ENCODE measurements at regions not wholly inside any gene's neighbourhood (a gene's known extent, or its start where the extent isn't known, plus 50 kb on each side); places are given as distances from the start of the nearest gene placed in this dataset.

DNA sequence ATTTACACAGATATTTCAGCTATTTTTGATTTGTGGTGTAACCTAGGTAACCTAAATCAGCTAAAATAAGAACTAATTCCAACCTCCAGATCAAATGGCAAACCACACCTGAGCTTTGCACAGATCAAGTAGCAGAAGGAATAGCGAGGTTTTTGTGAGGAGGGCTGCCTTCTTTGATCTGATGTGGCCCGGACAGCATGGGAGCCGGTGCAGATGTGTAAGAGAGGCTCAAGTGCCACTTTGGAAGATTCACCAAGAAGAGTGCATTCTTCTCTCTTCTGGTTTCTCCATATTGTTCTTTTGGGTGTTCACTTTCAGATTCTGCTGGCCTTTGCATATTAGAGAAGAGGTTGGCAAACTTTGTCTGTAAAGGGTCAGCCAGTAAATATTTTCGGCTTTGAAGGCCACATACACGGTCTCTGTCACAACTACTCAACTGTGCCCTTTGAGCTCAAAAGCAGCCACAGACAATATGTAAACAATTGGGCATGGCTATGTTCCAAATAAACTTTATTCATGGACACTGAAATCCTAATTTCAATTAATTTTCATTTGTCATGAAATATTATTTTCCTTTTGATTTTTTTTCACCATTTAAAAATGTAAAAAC is 78.9 kb upstream of the FAM9C start:
- H3K4me3 ChIP-seq (ENCODE audit: low read length) = no peak overlapping the region
- no peak overlapping the region for H3K56ac ChIP-seq (ENCODE audit: low read length)
- H2BK15ac ChIP-seq (replicated peaks; ENCODE audit: low read depth) = no peak overlapping the region
- H4K5ac ChIP-seq (ENCODE audit: low read length) = no peak overlapping the region
- no CpG with 5 or more reads among the region's 5 CpGs for WGBS (ENCODE audit: extremely low coverage, insufficient coverage, low lambda C conversion rate)
- no peak overlapping the region for H2BK120ac ChIP-seq (ENCODE audit: low read depth, low read length)
- no peak overlapping the region for H3K9ac ChIP-seq (ENCODE audit: low read length)
- H3K79me2 ChIP-seq (ENCODE audit: control insufficient read depth, insufficient read depth, low read length) = no peaks in the 10 kb centered on the region
- H3K79me1 ChIP-seq (ENCODE audit: low read length) = no peaks in the 10 kb centered on the region
- H3K4ac ChIP-seq (ENCODE audit: low read depth, low read length) = no peak overlapping the region
- no peak overlapping the region for H3K18ac ChIP-seq (ENCODE audit: low read length)
- no peaks in the 10 kb centered on the region for H3K27me3 ChIP-seq (ENCODE audit: insufficient read depth, low read length, poor library complexity)
- no peak overlapping the region for H2AK5ac ChIP-seq (ENCODE audit: low read length)
- no peaks in the 10 kb centered on the region for H3K4me1 ChIP-seq (ENCODE audit: control insufficient read depth, low read depth, low read length)
- no peak for DNase-seq
- H3K23ac ChIP-seq (ENCODE audit: low read length) = no peak overlapping the region
- no peak overlapping the region for H3K27ac ChIP-seq (ENCODE audit: low read depth, low read length)
- no peak overlapping the region for H4K8ac ChIP-seq (ENCODE audit: low read depth, low read length)
- no peak overlapping the region for H2BK5ac ChIP-seq (ENCODE audit: low read length)
- H3K4me2 ChIP-seq (ENCODE audit: low read length) = no peak overlapping the region
- H3K36me3 ChIP-seq (ENCODE audit: control insufficient read depth, insufficient read depth, low read length) = no peaks in the 10 kb centered on the region

DNA sequence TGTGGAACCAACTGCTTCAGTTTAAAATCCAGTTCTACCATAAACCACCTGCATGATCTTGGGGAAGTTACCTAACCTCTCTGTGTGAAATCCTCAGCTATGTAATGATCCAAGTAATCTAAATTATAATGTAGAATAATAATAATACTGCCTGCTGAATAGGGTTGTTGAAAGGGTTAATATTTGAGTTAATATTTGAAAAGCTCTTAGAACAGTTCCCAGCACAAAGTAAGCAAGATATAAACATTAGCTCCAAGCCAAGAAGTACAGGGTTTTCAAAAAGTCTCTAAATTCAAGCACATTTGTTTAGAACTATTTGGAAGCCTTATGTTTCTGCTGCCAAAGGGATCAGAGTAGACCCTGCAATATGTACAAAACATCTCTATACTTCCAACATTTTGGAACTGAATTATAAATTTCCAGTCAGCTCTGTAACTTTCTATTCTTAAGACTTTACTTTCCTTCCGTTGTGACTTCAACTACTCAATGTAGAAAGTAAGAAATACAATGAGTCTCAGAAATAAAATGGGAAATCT is 76.7 kb upstream of the FAM9C start:
- H3K4me1 ChIP-seq (ENCODE audit: control insufficient read depth, low read depth, low read length) = no peaks in the 10 kb centered on the region
- no peaks in the 10 kb centered on the region for H3K27me3 ChIP-seq (ENCODE audit: insufficient read depth, low read length, poor library complexity)
- H2BK5ac ChIP-seq (ENCODE audit: low read length) = no peak overlapping the region
- no peak overlapping the region for H4K8ac ChIP-seq (ENCODE audit: low read depth, low read length)
- no peaks in the 10 kb centered on the region for H3K79me2 ChIP-seq (ENCODE audit: control insufficient read depth, insufficient read depth, low read length)
- H3K36me3 ChIP-seq (ENCODE audit: control insufficient read depth, insufficient read depth, low read length) = no peaks in the 10 kb centered on the region
- H2BK120ac ChIP-seq (ENCODE audit: low read depth, low read length) = no peak overlapping the region
- H3K4ac ChIP-seq (ENCODE audit: low read depth, low read length) = no peak overlapping the region
- no peak overlapping the region for H3K9ac ChIP-seq (ENCODE audit: low read length)
- H3K4me3 ChIP-seq (ENCODE audit: low read length) = no peak overlapping the region
- H3K79me1 ChIP-seq (ENCODE audit: low read length) = no peaks in the 10 kb centered on the region
- H3K18ac ChIP-seq (ENCODE audit: low read length) = no peak overlapping the region
- no peak overlapping the region for H4K5ac ChIP-seq (ENCODE audit: low read length)
- no peak overlapping the region for H3K56ac ChIP-seq (ENCODE audit: low read length)
- WGBS (ENCODE audit: extremely low coverage, insufficient coverage, low lambda C conversion rate) = no CpG with 5 or more reads among the region's 1 CpG
- H2BK15ac ChIP-seq (replicated peaks; ENCODE audit: low read depth) = no peak overlapping the region
- no peak overlapping the region for H3K4me2 ChIP-seq (ENCODE audit: low read length)
- no peak for DNase-seq
- no peak overlapping the region for H3K23ac ChIP-seq (ENCODE audit: low read length)
- H2AK5ac ChIP-seq (ENCODE audit: low read length) = no peak overlapping the region
- no peak overlapping the region for H3K27ac ChIP-seq (ENCODE audit: low read depth, low read length)

DNA sequence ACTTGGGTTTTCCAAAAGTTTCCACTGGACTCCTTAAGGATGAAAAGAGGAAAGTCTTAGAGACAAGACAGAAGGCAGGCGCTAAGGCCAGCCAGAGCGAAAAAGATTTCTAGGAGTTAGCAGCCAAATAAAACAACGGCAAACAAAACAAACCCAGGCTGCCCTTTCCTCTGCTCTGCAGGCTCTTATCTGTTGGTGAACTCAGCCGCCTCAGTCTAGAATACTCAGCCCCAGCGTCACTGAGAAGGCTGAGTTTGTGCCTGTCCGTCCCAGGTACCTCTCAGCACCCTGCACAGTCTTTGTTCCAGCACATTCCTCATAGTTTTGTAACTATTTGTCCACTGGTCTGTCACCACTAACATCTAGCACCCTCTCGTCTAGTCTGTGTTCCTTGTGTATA is 75.6 kb upstream of the FAM9C start:
- no peak overlapping the region for H2AK5ac ChIP-seq (ENCODE audit: low read length)
- no peak overlapping the region for H3K27ac ChIP-seq (ENCODE audit: low read depth, low read length)
- H3K36me3 ChIP-seq (ENCODE audit: control insufficient read depth, insufficient read depth, low read length) = no peaks in the 10 kb centered on the region
- no peak overlapping the region for H3K18ac ChIP-seq (ENCODE audit: low read length)
- no peak overlapping the region for H3K23ac ChIP-seq (ENCODE audit: low read length)
- no peak overlapping the region for H3K4me2 ChIP-seq (ENCODE audit: low read length)
- no peak overlapping the region for H2BK120ac ChIP-seq (ENCODE audit: low read depth, low read length)
- H3K4ac ChIP-seq (ENCODE audit: low read depth, low read length) = no peak overlapping the region
- H3K79me1 ChIP-seq (ENCODE audit: low read length) = no peaks in the 10 kb centered on the region
- H3K4me3 ChIP-seq (ENCODE audit: low read length) = no peak overlapping the region
- H3K79me2 ChIP-seq (ENCODE audit: control insufficient read depth, insufficient read depth, low read length) = no peaks in the 10 kb centered on the region
- H3K56ac ChIP-seq (ENCODE audit: low read length) = no peak overlapping the region
- no CpG with 5 or more reads among the region's 7 CpGs for WGBS (ENCODE audit: extremely low coverage, insufficient coverage, low lambda C conversion rate)
- H3K27me3 ChIP-seq (ENCODE audit: insufficient read depth, low read length, poor library complexity) = no peaks in the 10 kb centered on the region
- H2BK15ac ChIP-seq (replicated peaks; ENCODE audit: low read depth) = no peak overlapping the region
- no peak overlapping the region for H4K5ac ChIP-seq (ENCODE audit: low read length)
- no peak for DNase-seq
- H2BK5ac ChIP-seq (ENCODE audit: low read length) = no peak overlapping the region
- no peak overlapping the region for H3K9ac ChIP-seq (ENCODE audit: low read length)
- no peaks in the 10 kb centered on the region for H3K4me1 ChIP-seq (ENCODE audit: control insufficient read depth, low read depth, low read length)
- H4K8ac ChIP-seq (ENCODE audit: low read depth, low read length) = no peak overlapping the region

DNA sequence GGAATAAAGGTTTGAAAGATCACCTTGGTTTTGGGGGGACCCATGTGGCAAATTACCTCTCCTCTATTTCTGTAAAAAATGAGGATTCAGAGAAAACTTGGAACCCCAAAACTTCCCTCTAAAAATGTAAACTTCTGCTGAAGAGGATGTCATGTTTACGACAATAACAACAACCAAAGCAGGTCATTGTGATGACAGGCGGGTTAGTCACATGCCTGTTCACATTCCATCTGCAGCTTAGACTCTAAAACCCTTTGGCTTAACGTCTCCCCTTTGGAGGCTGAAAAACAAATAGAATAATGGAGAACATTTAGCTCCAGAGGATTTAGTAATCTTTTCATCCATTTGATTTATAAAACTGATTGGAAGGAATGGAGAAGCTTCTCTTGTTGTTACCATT is 75.0 kb upstream of the FAM9C start:
- Histone ChIP-seq H3K4me2 (ENCODE audit: low read length) (no peak overlapping the region), H2AK5ac (ENCODE audit: low read length) (no peak overlapping the region), H3K4ac (ENCODE audit: low read depth, low read length) (no peak overlapping the region), H4K8ac (ENCODE audit: low read depth, low read length) (no peak overlapping the region), H3K36me3 (ENCODE audit: control insufficient read depth, insufficient read depth, low read length) (no peaks in the 10 kb centered on the region), H3K18ac (ENCODE audit: low read length) (no peak overlapping the region), H2BK15ac (replicated peaks; ENCODE audit: low read depth) (no peak overlapping the region), H3K79me2 (ENCODE audit: control insufficient read depth, insufficient read depth, low read length) (no peaks in the 10 kb centered on the region), H3K27me3 (ENCODE audit: insufficient read depth, low read length, poor library complexity) (no peaks in the 10 kb centered on the region), H3K4me1 (ENCODE audit: control insufficient read depth, low read depth, low read length) (no peaks in the 10 kb centered on the region), H3K4me3 (ENCODE audit: low read length) (no peak overlapping the region), H4K5ac (ENCODE audit: low read length) (no peak overlapping the region), H2BK5ac (ENCODE audit: low read length) (no peak overlapping the region), H3K79me1 (ENCODE audit: low read length) (no peaks in the 10 kb centered on the region), H2BK120ac (ENCODE audit: low read depth, low read length) (no peak overlapping the region), H3K23ac (ENCODE audit: low read length) (no peak overlapping the region), H3K56ac (ENCODE audit: low read length) (no peak overlapping the region), H3K9ac (ENCODE audit: low read length) (no peak overlapping the region), H3K27ac (ENCODE audit: low read depth, low read length) (no peak overlapping the region)
- DNase-seq = no peak
- whole genome bisulfite sequencing (ENCODE audit: extremely low coverage, insufficient coverage, low lambda C conversion rate) = no CpG with 5 or more reads among the region's 3 CpGs

DNA sequence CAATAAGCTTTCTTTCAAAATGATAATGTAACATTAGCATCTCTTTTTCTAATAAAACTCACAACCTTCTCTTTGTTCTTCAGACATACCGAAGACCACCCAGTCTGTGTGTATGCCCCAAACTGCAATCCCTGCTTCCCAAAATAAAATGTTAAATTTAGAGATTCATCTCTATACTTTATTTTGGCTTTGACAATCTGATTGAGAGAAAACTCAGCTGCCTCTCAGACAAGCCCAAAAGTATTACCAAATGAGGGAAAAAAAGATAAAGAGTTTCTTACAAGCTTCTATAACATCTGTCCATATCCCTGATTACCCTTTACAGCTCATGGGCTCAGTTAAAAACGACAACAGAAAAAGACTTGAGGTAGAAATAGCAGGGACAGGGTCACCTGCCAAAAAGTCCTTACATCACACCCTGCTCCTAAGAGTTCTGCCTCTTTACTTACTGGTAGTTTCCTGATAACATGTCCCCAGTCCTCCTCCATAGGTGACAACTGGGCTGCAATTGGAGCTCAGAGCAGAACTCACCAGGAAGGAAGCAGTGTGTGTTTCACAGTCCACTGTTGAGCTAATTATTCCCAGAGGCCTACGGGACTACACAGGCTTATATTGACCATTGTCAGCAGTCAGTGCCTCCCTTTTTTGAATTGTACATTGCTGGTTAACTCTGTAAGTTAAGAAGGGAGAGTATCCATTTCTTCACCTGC is 70.9 kb upstream of the FAM9C start:
- H3K4ac ChIP-seq (ENCODE audit: low read depth, low read length) = no peak overlapping the region
- no peaks in the 10 kb centered on the region for H3K79me2 ChIP-seq (ENCODE audit: control insufficient read depth, insufficient read depth, low read length)
- H2BK120ac ChIP-seq (ENCODE audit: low read depth, low read length) = no peak overlapping the region
- no peak overlapping the region for H3K9ac ChIP-seq (ENCODE audit: low read length)
- no peak overlapping the region for H2AK5ac ChIP-seq (ENCODE audit: low read length)
- H3K23ac ChIP-seq (ENCODE audit: low read length) = no peak overlapping the region
- no peak overlapping the region for H3K27ac ChIP-seq (ENCODE audit: low read depth, low read length)
- H3K79me1 ChIP-seq (ENCODE audit: low read length) = no peaks in the 10 kb centered on the region
- WGBS (ENCODE audit: extremely low coverage, insufficient coverage, low lambda C conversion rate) = no CpG with 5 or more reads among the region's 3 CpGs
- no peak overlapping the region for H4K8ac ChIP-seq (ENCODE audit: low read depth, low read length)
- no peak overlapping the region for H3K4me3 ChIP-seq (ENCODE audit: low read length)
- no peak overlapping the region for H3K18ac ChIP-seq (ENCODE audit: low read length)
- no peak overlapping the region for H3K4me2 ChIP-seq (ENCODE audit: low read length)
- no peak overlapping the region for H2BK5ac ChIP-seq (ENCODE audit: low read length)
- H3K56ac ChIP-seq (ENCODE audit: low read length) = no peak overlapping the region
- no peaks in the 10 kb centered on the region for H3K4me1 ChIP-seq (ENCODE audit: control insufficient read depth, low read depth, low read length)
- H3K36me3 ChIP-seq (ENCODE audit: control insufficient read depth, insufficient read depth, low read length) = no peaks in the 10 kb centered on the region
- H4K5ac ChIP-seq (ENCODE audit: low read length) = no peak overlapping the region
- DNase-seq = no peak
- H2BK15ac ChIP-seq (replicated peaks; ENCODE audit: low read depth) = no peak overlapping the region
- H3K27me3 ChIP-seq (ENCODE audit: insufficient read depth, low read length, poor library complexity) = no peaks in the 10 kb centered on the region
